GM12891 (cell line): ENCODE measurements at regions not wholly inside any gene's neighbourhood (a gene's known extent, or its start where the extent isn't known, plus 50 kb on each side); places are given as distances from the start of the nearest gene placed in this dataset.

Experiments
- PAX5 ChIP-seq: IDR thresholded peaks from 2 replicates; pipeline ENCODE4 v1.6.1; 2011; ENCODE audit warnings: low read length, moderate library complexity, mild to moderate bottlenecking; ENCODE audit not compliant: insufficient read depth, severe bottlenecking
- POLR2A ChIP-seq: IDR thresholded peaks from 2 replicates; pipeline ENCODE4 v1.6.1; 2011; ENCODE audit warnings: low read depth, low read length, control low read depth
- POLR2AphosphoS5 ChIP-seq: IDR thresholded peaks from 2 replicates; pipeline ENCODE4 v1.6.1; 2011; ENCODE audit warnings: low read depth, low read length, control low read depth
- POU2F2 ChIP-seq: IDR thresholded peaks from 2 replicates; pipeline ENCODE4 v1.6.1; 2011; ENCODE audit warnings: low read depth, mild to moderate bottlenecking, control low read depth, low read length, moderate library complexity
- SPI1 ChIP-seq: IDR thresholded peaks from 2 replicates; pipeline ENCODE4 v1.6.1; 2011; ENCODE audit warnings: low read depth, low read length, control low read depth
- TAF1 ChIP-seq: IDR thresholded peaks from 2 replicates; pipeline ENCODE4 v1.6.1; 2011; ENCODE audit warnings: low read depth, low read length, control low read depth

DNA sequence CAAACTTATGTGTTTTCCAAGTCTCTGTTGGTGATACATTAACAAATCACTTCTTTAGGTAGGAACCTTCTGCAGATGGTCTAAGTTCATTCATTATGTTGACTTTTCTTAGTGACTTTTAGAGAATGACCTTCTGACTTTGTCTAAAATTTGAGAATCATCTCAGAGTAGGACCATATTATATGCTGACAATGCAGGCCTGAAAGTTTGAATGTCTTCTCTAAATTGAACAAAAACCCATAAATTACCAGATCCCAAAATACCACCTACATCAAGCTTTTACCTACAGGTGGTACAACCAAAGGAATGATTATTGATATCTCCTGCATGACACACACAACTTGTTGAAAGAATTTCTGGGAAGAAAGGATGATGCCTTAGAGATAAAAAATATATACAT lies 191.5 kb downstream of the SOD2 start:
- TF ChIP-seq TAF1 = no peak
- TF ChIP-seq POLR2AphosphoS5 = no peak
- no peak for TF ChIP-seq POLR2A
- no peak for TF ChIP-seq SPI1
- TF ChIP-seq POU2F2 = no peak
- no peak for TF ChIP-seq PAX5
